Activated T-cell treated with anti-CD3 and anti-CD28 coated beads for 48 hours (primary cell): ENCODE measurements at regions not wholly inside any gene's neighbourhood (a gene's known extent, or its start where the extent isn't known, plus 50 kb on each side); places are given as distances from the start of the nearest gene placed in this dataset.

Source experiments
- DNase-seq: peaks from one replicate; pipeline ENCODE4 v3.0.0-alpha.2; 2020; ENCODE audit warnings: low read depth

- no peak for DNase-seq
These were observed 138.8 kb upstream of the CD180 start for GRCh38 chr5:67335426-67335825.

GRCh38 chr5:67334373-67334772, 137.8 kb upstream of the CD180 start:
- DNase-seq = no peak

- no peak for DNase-seq
These were observed 136.6 kb upstream of the CD180 start for GRCh38 chr5:67333171-67333570.

- no peak for DNase-seq
These were observed 134.8 kb upstream of the CD180 start for GRCh38 chr5:67331296-67331925.

GRCh38 chr5:67319935-67320725, 123.5 kb upstream of the CD180 start:
- DNase-seq = no peak

- no peak for DNase-seq
These were observed 122.1 kb upstream of the CD180 start for GRCh38 chr5:67318746-67319145.

GRCh38 chr5:67317603-67318002, 121.0 kb upstream of the CD180 start:
- no peak for DNase-seq

GRCh38 chr5:67316695-67317094, 120.1 kb upstream of the CD180 start:
- DNase-seq = no peak

GRCh38 chr5:67315082-67315989, 118.7 kb upstream of the CD180 start:
- DNase-seq = no peak

GRCh38 chr5:67311701-67312100, 115.1 kb upstream of the CD180 start:
- no peak for DNase-seq

GRCh38 chr5:67311208-67311607, 114.6 kb upstream of the CD180 start:
- DNase-seq = no peak

- DNase-seq = no peak
These were observed 114.1 kb upstream of the CD180 start for GRCh38 chr5:67310740-67311139.

GRCh38 chr5:67310169-67310568, 113.6 kb upstream of the CD180 start:
- DNase-seq = no peak

GRCh38 chr5:67308988-67309688, 112.5 kb upstream of the CD180 start:
- DNase-seq = no peak

- no peak for DNase-seq
These were observed 110.5 kb upstream of the CD180 start for GRCh38 chr5:67306965-67307607.

- no peak for DNase-seq
These were observed 109.5 kb upstream of the CD180 start for GRCh38 chr5:67305913-67306710.

- DNase-seq = no peak
These were observed 108.8 kb upstream of the CD180 start for GRCh38 chr5:67305401-67305800.

GRCh38 chr5:67303356-67303755, 106.8 kb upstream of the CD180 start:
- no peak for DNase-seq

GRCh38 chr5:67301285-67301903, 104.8 kb upstream of the CD180 start:
- no peak for DNase-seq

GRCh38 chr5:67300326-67300725, 103.7 kb upstream of the CD180 start:
- no peak for DNase-seq
